Brain pericyte (primary cell): ENCODE measurements at regions not wholly inside any gene's neighbourhood (a gene's known extent, or its start where the extent isn't known, plus 50 kb on each side); places are given as distances from the start of the nearest gene placed in this dataset.

ENCODE experiments used
- DNase-seq: peaks from one replicate; pipeline ENCODE4 v3.0.0-alpha.2; 2012; ENCODE audit warnings: low read depth, low spot score

- DNase-seq = no peak
These were observed 120.2 kb downstream of the TRIM29 start for GRCh38 chr11:120017582-120018150.

DNA sequence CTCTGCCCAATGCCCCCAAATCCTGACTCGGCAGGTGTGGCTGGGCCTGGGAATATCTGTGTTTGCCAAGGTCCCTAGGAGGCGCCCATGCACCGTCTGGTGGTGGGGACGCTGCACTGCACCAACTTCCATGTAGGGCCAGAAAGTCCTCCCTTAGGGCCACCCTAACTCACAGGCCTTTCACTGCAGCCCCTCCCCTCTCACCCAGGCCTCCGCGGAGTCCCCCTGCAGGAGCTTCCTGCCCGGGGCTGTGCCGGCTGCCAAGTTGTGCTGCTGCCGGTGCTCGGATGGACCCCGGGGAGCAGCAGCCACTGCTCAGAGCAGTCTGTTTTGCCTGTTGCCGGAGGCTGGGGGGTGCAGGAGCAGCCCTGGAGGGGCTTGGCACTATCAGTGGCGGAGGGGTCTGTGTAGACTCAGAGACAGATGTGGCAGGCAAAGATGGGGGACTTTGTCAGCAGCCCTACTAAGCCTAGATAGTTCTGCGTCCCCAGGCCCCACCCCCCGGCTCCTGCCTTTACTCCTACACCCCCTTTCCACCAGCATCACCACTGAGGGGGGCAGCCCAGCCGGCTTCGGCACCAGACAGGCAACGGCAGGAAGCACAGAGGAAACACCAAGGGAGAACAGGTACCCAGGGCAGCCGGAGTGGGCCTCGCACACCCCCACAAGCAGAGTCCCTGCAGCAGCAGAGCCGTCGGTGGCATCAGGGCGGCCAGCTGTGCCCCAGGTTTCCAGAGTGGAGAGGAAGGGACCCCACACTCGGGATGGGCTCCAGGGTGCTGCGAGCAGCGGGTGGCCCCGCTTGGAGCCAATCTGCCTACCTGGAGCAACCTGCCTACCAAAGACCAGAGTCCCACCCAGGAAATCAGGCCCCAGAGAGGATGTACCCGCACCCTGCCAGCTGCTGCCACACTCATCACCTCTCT lies 124.3 kb downstream of the TRIM29 start:
- DNase-seq = no peak

- DNase-seq = no peak
These were observed 125.7 kb downstream of the TRIM29 start for GRCh38 chr11:120012245-120012644.

- DNase-seq = no peak
These were observed 126.1 kb downstream of the TRIM29 start for GRCh38 chr11:120011836-120012235.

- DNase-seq = no peak
These were observed 127.1 kb downstream of the TRIM29 start for GRCh38 chr11:120010775-120011174.

GRCh38 chr11:120009938-120010337 lies 128.0 kb downstream of the TRIM29 start:
- no peak for DNase-seq

- no peak for DNase-seq
These were observed 130.8 kb downstream of the TRIM29 start for GRCh38 chr11:120007144-120007543.

DNA sequence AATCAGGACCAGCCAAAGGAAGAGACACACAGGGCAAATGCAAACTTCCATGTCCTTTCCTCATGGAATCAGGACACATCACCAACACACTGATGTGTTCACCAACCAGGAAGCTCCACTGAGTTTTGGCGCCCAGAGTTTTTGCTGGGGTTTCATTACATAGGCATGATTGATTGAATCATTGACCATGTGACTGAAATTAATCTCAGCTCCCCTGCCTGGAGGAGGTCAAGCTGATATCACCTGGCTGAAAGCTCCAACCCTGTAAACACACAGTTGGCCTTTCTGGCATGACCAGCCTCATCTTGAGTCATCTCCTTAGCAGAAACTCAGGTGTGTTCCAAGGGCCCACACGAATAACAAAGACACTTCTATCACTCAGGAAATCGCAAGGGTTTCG lies 133.2 kb downstream of the TRIM29 start:
- DNase-seq = no peak

GRCh38 chr11:120001178-120002090 lies 136.5 kb downstream of the TRIM29 start:
- DNase-seq = no peak

- no peak for DNase-seq
These were observed 138.7 kb downstream of the TRIM29 start for GRCh38 chr11:119999220-119999619.

DNA sequence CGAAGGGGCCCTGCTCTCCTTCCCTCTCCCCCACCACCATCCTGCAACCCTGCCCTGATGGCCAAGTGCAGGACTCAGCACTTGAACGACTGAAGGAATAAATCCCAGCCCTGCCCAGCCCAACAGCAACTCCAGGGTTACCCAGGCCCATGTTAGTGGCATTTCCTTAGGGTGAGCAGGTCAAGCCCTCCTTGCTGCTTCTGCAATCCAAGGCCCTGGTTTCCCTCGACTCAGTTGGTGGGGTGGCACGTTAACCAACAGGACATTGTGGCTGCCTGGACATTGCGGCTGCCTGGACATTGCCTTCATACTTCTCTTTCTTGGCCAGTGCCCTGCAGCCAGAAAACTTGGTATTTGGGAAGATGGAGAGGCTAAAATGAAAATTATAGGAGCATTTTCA lies 141.4 kb downstream of the TRIM29 start:
- no peak for DNase-seq

GRCh38 chr11:119995730-119996491 lies 142.0 kb downstream of the TRIM29 start:
- no peak for DNase-seq

GRCh38 chr11:119993722-119994121 lies 144.2 kb downstream of the TRIM29 start:
- no peak for DNase-seq

- no peak for DNase-seq
These were observed 145.5 kb downstream of the TRIM29 start for GRCh38 chr11:119992171-119993051.

DNA sequence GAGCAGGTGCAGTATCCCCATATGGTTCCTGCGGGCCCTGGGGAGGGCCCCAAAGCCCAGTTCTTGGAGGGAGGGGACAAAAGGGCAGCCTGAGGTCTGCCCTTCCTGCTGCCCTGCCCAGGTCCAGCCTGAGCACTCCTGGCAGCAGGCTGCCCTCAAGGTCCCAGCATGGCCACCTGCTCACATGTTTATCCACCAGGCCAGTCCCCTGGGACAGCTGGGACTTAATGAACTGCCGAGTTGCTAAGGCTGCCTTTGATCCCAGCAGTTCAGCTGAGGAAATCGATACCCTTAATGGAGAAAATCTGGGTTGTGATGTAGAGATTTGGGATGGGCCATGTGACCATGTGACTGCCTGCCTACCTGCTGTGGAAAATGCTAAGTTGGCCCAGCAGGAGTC lies 146.2 kb downstream of the TRIM29 start:
- DNase-seq = no peak

DNA sequence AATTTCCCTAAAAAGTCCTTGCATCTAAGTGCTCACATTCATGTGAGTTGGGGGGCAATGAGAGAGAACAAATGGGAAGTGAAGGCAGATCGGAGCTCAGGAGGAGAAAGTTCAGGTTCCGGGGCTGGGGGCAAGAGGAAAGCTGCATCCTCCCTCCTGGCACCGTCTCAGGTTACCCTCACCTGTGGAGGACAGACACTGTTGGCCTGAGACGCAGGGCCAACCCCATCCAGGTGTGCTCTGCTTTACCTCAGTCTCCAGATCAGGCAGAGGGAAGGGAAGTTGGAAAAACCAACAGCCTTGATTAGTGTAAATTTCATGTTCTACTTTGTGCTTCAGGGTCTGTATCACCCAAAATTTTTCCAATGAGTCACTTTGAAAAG lies 146.9 kb downstream of the TRIM29 start:
- no peak for DNase-seq

DNA sequence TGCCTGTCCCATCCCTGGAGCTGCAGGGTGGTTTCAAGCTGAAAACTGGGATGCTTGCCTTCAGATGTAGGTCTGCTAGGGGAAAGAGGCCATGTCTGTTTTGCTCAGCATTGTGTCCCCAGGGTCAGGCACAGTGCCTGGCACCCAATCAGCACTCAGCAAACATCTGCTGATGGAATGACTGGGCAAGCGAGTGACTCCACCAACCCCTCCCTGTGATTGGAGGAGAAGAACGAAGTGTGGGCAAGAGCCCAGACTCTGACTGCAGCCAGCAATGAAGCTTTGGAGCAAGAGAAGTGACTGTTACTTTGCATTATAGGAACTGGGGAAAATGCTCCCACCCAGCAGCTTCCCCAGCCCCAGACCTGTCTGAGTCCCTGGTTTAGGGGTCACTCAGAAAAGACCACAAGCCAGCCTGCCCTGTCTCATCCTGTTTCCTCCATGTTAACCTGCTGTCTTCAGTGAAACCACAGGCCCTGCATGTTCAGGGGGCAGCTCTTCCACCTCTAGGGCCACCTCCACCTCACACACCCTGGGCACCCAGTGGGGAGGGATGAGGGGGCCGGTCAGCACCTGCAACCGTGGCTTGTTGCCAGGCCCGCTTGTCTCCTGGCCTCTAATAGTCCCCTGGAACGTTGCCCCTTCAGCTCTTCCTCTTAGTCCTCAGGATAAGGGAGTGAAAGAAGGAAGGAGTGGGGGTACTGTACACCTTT lies 147.4 kb downstream of the TRIM29 start:
- DNase-seq = no peak

DNA sequence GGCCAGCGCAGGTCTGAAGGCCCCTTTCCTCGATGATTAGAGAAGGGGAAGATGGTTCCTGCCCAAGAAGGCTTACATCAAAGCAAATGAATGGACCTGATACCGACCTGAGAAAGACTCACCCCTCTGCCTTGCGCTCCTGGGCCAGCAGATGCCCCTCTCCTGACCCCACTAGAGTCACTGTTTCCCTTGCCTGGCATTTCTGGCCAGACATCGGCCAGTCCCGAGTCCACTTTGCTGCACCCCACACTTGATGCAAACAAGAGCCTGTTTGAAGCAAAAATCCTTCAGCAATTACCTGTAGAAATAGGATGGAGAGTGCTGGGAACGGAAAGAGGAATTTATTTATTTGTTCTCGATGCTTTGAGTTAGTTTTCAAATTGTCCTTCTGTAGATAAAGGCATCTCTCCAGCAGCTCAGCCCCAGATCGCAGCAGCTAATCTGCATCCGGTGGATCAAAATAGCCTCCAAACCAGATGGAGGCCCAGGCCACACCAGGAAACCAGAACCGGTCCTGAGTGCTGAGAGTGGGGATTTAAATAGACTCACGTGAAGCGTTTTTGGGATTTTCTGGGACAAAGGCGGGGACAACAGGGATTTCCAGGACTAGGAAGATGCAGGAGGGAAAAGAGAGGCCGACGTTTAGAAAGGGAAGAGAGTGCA lies 148.6 kb downstream of the TRIM29 start:
- no peak for DNase-seq

DNA sequence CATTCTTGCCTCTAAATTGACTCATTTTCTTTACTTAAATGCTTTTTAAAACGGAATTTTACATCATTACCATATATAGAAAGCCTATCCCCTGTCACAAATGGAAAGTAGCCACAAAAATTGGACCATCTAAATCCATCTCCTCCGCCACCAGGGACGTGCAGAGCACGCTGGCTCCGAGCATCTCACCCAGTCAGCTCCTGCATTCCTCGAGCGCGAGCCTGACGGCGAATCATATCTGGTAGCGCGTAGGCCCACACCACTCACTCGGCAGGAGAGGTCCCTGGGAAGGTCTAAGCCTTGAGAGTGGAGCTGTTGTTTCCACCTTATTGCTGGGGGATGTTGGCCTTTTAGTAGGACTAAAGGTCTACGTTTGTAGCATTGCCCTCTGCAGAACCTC lies 152.4 kb downstream of the TRIM29 start:
- DNase-seq = no peak
